OCI-LY3 (cell line): ENCODE measurements at regions not wholly inside any gene's neighbourhood (a gene's known extent, or its start where the extent isn't known, plus 50 kb on each side); places are given as distances from the start of the nearest gene placed in this dataset.

Experiments used
- H2AFZ ChIP-seq: fragments of 200-600, 300-600 bp; shearing (Covaris generic); 2 replicates; pipeline ENCODE4 v1.6.0; 2014; ENCODE audit warnings: antibody characterized with exemption, low read depth, low read length
- H3K27ac ChIP-seq: fragments of 200-600, 300-600 bp; sonication (generic); 2 replicates; pipeline ENCODE4 v1.5.1; 2014; ENCODE audit warnings: mild to moderate bottlenecking, low read length, moderate library complexity, mixed read lengths
- H3K27me3 ChIP-seq: fragments of 200-600, 300-600 bp; sonication (generic); 2 replicates; pipeline ENCODE4 v1.6.1; 2014; ENCODE audit warnings: low read depth, low read length, mixed read lengths
- H3K36me3 ChIP-seq: fragments of 200-600, 300-600 bp; sonication (generic); replicated peaks from 2 replicates; pipeline ENCODE3; 2014; ENCODE audit warnings: low read depth, low read length, mixed read lengths
- H3K4me1 ChIP-seq: fragments of 300-600, 200-600 bp; sonication (generic); 2 replicates; pipeline ENCODE4 v1.6.1; 2014; ENCODE audit warnings: low read length, mixed read lengths
- H3K4me2 ChIP-seq: fragments of 200-600, 300-600 bp; sonication (generic); 2 replicates; pipeline ENCODE4 v1.6.1; 2014; ENCODE audit warnings: low read length, mixed read lengths
- H3K4me3 ChIP-seq: fragments of 300-600, 200-600 bp; sonication (generic); 2 replicates; pipeline ENCODE4 v1.5.1; 2014; ENCODE audit warnings: antibody characterized with exemption, mild to moderate bottlenecking, low read length, moderate library complexity
- H3K79me2 ChIP-seq: fragments of 300-600, 200-600 bp; shearing (Covaris generic); 2 replicates; pipeline ENCODE4 v1.6.1; 2014; ENCODE audit warnings: mild to moderate bottlenecking, low read length, mixed read lengths
- H3K9ac ChIP-seq: fragments of 300-600, 200-600 bp; shearing (Covaris generic); 2 replicates; pipeline ENCODE4 v1.6.0; 2014; ENCODE audit warnings: mild to moderate bottlenecking, low read length, moderate library complexity
- H3K9me3 ChIP-seq: fragments of 200-600, 300-600 bp; shearing (Covaris generic); 2 replicates; pipeline ENCODE4 v1.6.1; 2014; ENCODE audit warnings: low read length, mixed read lengths; ENCODE audit not compliant: insufficient read depth
- H4K20me1 ChIP-seq: fragments of 200-600, 300-600 bp; sonication (generic); 2 replicates; pipeline ENCODE4 v1.6.1; 2016; ENCODE audit warnings: low read length, mixed read lengths; ENCODE audit not compliant: insufficient read depth
- EZH2phosphoT487 ChIP-seq: fragments of 200-600 bp; shearing (Covaris generic); IDR thresholded peaks from 2 replicates; pipeline ENCODE4 v1.6.1; 2018; ENCODE audit warnings: antibody characterized with exemption, mixed run types, low read depth
- TF ChIP-seq, protein P1 (sequence below): fragments of 200-600, 300-600 bp; sonication (generic); IDR thresholded peaks from 2 replicates; pipeline ENCODE4 v1.5.1; 2014; ENCODE audit warnings: antibody characterized with exemption, low read length, low read depth

DNA sequence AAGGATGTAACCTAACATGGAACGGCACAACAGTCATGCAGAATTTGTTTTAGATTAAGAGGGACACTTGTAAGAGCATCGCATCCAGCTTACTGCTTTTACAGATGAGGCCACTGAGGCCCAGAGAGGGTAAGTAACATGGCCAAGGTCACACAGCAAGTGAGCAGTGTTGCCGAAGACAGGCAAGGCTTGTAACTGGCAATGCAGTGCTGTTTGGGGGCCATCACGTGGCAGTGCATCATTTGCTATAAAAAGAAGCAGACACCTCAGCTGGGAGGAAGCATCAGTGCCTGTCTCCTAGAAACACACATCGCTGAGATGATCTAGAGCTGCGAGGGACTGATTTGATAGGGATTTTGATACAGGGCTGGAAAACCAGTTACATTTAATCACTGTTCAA, 108.2 kb upstream of the PROK2 start:
- no peaks in the 10 kb centered on the region for H3K4me1 ChIP-seq
- H2AFZ ChIP-seq, result no peak overlapping the region
- H3K9ac ChIP-seq, result no peak overlapping the region
- H3K27me3 ChIP-seq, result peaks cover 87% of the 10 kb centered on the region
- H3K79me2 ChIP-seq, result no peaks in the 10 kb centered on the region
- no peak overlapping the region for H3K4me3 ChIP-seq
- no peaks in the 10 kb centered on the region for H3K36me3 ChIP-seq
- peaks cover 54% of the 10 kb centered on the region for H4K20me1 ChIP-seq
- H3K9me3 ChIP-seq, result no peaks in the 10 kb centered on the region
- H3K4me2 ChIP-seq, result no peak overlapping the region
- no peak overlapping the region for H3K27ac ChIP-seq
- no peak for TF ChIP-seq EZH2phosphoT487
- TF ChIP-seq, protein P1, sequence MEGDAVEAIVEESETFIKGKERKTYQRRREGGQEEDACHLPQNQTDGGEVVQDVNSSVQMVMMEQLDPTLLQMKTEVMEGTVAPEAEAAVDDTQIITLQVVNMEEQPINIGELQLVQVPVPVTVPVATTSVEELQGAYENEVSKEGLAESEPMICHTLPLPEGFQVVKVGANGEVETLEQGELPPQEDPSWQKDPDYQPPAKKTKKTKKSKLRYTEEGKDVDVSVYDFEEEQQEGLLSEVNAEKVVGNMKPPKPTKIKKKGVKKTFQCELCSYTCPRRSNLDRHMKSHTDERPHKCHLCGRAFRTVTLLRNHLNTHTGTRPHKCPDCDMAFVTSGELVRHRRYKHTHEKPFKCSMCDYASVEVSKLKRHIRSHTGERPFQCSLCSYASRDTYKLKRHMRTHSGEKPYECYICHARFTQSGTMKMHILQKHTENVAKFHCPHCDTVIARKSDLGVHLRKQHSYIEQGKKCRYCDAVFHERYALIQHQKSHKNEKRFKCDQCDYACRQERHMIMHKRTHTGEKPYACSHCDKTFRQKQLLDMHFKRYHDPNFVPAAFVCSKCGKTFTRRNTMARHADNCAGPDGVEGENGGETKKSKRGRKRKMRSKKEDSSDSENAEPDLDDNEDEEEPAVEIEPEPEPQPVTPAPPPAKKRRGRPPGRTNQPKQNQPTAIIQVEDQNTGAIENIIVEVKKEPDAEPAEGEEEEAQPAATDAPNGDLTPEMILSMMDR, result no peak

DNA sequence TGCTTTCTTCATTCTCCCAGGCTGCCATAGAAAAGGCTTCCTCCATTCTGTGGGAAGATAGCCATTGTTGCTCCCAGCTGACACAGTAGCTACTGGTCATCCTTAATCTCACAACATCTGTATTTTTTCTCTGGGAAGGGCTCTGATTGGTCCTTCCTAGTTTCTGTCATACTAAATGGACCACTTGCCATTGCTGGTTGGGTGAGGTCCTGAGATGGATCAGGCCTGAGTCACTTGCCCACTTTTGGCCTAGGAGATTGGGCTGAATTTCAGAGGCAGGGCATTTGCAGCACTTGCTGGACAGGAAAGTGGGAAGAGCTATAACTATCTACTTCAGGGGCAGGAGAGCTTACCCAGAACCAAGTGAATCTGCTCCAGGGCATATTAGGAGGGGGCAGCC, 106.5 kb upstream of the PROK2 start:
- peaks cover 87% of the 10 kb centered on the region for H3K27me3 ChIP-seq
- H3K79me2 ChIP-seq, result no peaks in the 10 kb centered on the region
- H3K36me3 ChIP-seq, result no peaks in the 10 kb centered on the region
- H3K4me2 ChIP-seq, result no peak overlapping the region
- TF ChIP-seq EZH2phosphoT487, result no peak
- TF ChIP-seq, protein P1, result no peak
- no peaks in the 10 kb centered on the region for H3K9me3 ChIP-seq
- no peaks in the 10 kb centered on the region for H3K4me1 ChIP-seq
- H2AFZ ChIP-seq, result no peak overlapping the region
- H3K4me3 ChIP-seq, result no peak overlapping the region
- H4K20me1 ChIP-seq, result peaks cover 39% of the 10 kb centered on the region
- no peak overlapping the region for H3K9ac ChIP-seq
- no peak overlapping the region for H3K27ac ChIP-seq

DNA sequence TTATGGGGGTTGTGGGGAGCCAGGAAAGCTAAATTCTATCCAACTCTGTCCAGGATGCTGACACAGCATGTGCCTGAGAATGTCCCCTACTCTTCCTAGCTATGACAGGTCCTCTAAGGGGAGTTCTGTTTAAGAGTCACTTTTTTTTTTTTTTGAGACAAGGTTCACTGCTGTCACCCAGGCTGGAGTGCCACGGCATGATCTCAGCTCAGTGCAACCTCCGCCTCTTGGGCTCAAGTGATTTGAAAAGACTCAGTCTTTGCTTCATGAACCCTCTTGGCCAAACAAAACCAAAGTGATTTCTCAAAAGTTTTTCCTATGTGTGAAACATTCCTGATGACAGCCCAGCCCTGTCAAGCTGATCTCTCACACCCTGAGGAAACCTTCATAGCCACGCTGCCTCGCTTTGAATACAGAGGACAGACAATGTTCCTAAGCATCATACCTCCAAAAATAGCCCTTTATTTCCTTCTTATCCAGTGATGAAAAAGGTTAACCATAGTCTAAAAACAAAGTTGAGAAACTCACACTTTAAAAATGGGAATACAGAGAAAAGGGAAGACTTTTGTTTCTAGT, 105.5 kb upstream of the PROK2 start:
- no peaks in the 10 kb centered on the region for H3K79me2 ChIP-seq
- H3K9ac ChIP-seq, result no peak overlapping the region
- peaks cover 30% of the 10 kb centered on the region for H4K20me1 ChIP-seq
- no peak overlapping the region for H2AFZ ChIP-seq
- no peak overlapping the region for H3K4me2 ChIP-seq
- no peak overlapping the region for H3K4me3 ChIP-seq
- TF ChIP-seq, protein P1, result no peak
- no peak for TF ChIP-seq EZH2phosphoT487
- no peaks in the 10 kb centered on the region for H3K36me3 ChIP-seq
- no peak overlapping the region for H3K27ac ChIP-seq
- no peaks in the 10 kb centered on the region for H3K4me1 ChIP-seq
- peaks cover 86% of the 10 kb centered on the region for H3K27me3 ChIP-seq
- H3K9me3 ChIP-seq, result no peaks in the 10 kb centered on the region

DNA sequence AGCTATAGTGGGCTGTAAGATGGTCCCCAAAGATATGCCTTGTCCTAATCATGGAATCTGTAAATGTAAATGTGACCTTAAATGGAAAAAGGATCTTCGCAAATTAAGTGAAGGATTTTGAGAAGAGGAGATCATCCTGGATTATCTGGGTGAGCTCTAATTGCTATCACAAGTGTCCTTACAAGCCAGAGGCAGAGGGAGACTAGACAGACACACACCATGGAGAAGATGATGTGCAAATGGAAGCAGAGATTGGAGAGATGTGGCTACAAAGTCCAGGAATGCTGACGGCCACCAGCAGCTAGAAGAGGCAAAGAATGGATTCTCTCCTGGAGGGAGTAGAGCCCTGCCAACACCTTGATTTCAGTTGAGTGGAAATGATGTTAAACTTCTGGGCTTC, 102.3 kb upstream of the PROK2 start:
- Histone ChIP-seq H3K4me1 (no peaks in the 10 kb centered on the region), H3K79me2 (no peaks in the 10 kb centered on the region), H3K36me3 (no peaks in the 10 kb centered on the region), H3K9ac (no peak overlapping the region), H3K27me3 (peaks cover 89% of the 10 kb centered on the region), H3K4me3 (no peak overlapping the region), H3K4me2 (no peak overlapping the region), H3K9me3 (no peaks in the 10 kb centered on the region), H2AFZ (no peak overlapping the region), H3K27ac (no peak overlapping the region), H4K20me1 (peaks cover 18% of the 10 kb centered on the region)
- TF ChIP-seq, protein P1, result no peak
- TF ChIP-seq EZH2phosphoT487, result no peak
